Astrocyte (in vitro differentiated cells and primary cell): ENCODE measurements at regions not wholly inside any gene's neighbourhood (a gene's known extent, or its start where the extent isn't known, plus 50 kb on each side); places are given as distances from the start of the nearest gene placed in this dataset.

Experiments
- EZH2 ChIP-seq: IDR thresholded peaks from 2 replicates; pipeline ENCODE4 v1.6.1; 2012; ENCODE audit warnings: mild to moderate bottlenecking, low read length, inconsistent platforms; ENCODE audit not compliant: insufficient read depth
- TF ChIP-seq, protein P1 (sequence below): IDR thresholded peaks from 2 replicates; pipeline ENCODE4 v1.5.1; 2011; ENCODE audit warnings: low read depth, mild to moderate bottlenecking, inconsistent platforms, low read length, moderate library complexity; ENCODE audit not compliant: insufficient read depth

DNA sequence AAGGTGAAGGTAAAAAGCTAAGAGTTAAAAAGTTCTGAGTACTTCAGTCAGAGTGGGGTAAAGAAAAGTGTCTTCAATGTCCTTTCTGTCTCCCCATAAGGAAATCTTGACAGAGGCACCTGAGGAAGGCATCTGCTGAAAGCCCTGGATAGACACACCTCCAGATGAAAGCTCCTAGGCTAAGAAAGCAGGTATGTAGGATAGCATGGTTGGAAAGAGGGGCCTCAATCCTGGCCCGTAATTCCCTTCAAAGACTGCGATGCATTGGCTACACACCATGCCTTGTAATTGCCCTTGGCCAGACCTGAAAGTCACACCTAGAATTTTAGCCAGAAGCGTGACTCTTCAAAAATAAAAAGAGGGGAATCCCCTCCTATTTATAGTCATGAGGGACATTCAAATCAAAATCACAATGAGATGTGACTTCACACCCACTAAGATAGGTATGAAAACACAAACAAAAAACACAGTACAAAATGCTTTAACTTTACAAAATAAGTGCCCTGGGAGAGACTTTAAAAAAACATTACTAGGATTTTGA, 809.7 kb downstream of the IPMK start:
- TF ChIP-seq, protein P1, sequence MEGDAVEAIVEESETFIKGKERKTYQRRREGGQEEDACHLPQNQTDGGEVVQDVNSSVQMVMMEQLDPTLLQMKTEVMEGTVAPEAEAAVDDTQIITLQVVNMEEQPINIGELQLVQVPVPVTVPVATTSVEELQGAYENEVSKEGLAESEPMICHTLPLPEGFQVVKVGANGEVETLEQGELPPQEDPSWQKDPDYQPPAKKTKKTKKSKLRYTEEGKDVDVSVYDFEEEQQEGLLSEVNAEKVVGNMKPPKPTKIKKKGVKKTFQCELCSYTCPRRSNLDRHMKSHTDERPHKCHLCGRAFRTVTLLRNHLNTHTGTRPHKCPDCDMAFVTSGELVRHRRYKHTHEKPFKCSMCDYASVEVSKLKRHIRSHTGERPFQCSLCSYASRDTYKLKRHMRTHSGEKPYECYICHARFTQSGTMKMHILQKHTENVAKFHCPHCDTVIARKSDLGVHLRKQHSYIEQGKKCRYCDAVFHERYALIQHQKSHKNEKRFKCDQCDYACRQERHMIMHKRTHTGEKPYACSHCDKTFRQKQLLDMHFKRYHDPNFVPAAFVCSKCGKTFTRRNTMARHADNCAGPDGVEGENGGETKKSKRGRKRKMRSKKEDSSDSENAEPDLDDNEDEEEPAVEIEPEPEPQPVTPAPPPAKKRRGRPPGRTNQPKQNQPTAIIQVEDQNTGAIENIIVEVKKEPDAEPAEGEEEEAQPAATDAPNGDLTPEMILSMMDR, result no peak
- no peak for TF ChIP-seq EZH2
